ENCODE measurements at regions not wholly inside any gene's neighbourhood (a gene's known extent, or its start where the extent isn't known, plus 50 kb on each side); places are given as distances from the start of the nearest gene placed in this dataset.
"Not testable (repeated sequence)": the region's sequence is repeated elsewhere in the genome, so short reads cannot be mapped to it uniquely, and the experiment has no call there.

DNA sequence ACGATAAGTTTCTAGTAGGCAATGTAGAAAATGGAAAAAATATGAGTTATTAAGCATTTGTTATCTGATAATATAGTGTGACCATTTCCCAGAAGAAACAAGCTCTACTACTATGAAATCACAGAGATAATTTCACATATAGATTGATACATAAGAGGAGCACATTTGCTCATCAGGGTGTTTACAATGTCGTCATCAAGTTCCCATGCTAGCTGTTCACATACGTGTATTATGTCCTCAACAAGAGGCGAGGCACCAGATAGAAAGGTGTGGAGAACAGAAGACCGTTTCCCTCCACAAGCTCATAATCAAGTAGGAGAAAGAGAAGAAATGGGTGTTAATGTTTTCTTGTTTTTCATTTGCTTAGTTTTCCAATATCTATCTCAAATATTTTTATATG, 326.1 kb upstream of the ARID1B start:
- no peak for DNase-seq

DNA sequence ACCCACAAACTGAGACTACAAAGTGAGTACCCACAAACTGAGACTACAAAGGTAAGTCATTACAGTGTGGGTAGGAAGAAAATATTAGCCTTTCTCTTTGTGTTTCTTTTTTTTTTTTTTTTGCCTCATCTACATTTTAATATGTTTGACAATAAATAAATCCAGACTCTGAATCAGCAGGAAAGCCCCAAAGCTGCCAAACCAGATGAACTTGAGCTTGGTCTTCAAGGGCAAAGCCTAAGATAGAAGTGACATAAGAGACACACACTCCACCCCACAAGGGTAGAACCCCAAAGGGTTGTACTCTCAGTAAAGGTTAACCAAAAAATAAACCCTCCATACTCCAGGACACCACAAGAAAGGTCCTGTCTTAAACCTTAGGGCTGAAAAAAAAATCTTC, 326.8 kb upstream of the ARID1B start:
- DNase-seq, result no peak

DNA sequence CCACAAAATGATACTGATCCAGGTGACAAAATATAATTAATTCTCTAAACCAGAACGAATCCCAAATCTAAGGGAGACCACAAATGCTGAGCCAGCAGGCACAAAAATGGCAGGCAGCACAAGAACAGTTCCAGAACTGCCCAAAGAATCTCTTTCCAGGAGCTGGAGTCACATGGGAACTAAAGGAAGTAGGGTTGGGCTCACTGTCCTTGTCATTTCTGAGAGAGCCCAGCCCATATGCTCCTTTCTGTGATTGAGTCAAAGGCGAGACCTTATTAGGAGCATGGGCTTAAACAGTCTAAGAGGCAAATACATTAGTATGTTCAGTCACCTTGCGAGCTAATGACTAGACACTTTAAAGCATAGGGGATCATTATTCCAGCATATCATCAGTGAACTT, 327.6 kb upstream of the ARID1B start:
- no peak for DNase-seq

DNA sequence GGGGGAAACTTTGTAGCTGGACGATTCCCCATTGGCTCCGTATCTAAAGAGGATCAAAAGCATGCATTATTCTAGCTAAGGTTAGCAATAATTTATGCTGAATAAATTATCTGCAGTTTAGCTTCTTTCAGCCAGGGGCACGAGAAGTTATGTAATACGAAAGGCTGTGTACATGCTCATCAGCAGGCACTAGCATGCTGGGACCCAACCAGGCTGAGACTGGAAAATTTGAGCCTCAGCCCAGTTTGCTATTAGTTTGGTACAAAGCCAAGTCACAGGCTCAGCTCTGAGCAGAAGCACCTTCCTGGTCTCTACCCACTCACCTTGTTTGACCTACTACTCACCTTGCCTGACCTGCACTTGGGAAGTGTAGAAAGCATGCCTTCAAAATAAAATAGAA, 328.1 kb upstream of the ARID1B start:
- no peak for DNase-seq

DNA sequence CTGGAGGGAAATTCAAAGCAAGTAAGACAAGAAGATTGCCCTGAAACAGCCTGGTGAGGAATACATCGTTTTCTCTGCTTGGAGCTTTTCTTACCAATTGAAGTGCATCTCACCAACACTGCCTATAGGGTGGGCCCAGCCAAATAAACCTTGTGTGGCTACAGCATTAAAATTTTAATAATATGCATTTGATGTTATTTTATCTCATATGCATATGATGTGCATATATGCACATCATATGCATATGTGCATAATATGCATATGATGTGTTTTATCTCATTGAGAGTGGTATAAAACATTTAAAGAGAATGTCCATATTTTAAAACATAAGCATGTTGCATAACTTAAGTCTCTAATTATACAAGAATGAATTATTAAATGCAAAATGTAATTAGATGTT, 328.6 kb upstream of the ARID1B start:
- no peak for DNase-seq

DNA sequence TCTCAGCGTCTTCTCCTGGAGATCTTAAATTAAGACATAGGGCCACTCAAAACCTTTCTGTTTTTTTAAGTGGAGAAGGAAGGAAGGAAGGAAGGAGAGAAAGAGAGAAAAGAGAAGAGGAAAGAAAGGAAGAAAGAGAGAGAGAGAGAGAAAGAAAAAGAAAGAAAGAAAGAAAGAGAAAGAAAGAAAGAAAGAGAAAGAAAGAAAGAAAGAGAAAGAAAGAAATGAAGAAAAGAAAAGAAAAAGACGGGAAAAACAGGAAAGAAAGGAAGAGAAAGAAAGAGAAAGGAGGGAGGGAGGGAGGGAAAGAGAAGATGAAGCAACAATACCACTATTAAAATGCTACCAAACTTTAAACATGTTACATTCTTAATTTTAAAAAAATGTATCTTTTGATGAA, 336.5 kb upstream of the ARID1B start:
- no peak for DNase-seq

DNA sequence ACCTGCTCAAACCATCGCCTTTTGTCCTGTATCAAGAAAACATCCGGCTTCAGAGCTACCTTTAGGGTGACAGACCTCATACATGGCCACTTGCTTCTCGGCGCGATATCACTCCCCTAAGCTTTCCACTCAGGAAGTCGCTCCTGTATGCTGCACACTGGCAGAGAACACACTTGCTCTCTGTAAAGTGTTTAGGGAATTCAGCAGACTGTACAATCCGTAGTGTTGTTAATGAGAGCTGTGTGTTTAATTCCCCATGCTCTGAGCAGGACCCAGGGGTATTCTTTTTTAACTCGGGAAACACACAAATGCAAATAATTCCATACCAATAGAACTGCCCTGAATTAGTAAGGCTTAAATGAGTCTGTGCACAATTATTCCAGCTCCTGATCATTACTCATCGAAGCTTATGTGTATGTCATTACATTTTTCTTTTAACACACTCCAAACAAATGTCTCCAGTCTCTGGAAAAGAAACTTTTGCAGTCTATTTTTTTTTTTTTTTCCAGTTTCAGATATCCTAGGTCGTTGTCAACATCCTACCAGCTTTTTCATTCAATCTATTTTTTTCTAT, 338.7 kb upstream of the ARID1B start:
- DNase-seq, result no peak

DNA sequence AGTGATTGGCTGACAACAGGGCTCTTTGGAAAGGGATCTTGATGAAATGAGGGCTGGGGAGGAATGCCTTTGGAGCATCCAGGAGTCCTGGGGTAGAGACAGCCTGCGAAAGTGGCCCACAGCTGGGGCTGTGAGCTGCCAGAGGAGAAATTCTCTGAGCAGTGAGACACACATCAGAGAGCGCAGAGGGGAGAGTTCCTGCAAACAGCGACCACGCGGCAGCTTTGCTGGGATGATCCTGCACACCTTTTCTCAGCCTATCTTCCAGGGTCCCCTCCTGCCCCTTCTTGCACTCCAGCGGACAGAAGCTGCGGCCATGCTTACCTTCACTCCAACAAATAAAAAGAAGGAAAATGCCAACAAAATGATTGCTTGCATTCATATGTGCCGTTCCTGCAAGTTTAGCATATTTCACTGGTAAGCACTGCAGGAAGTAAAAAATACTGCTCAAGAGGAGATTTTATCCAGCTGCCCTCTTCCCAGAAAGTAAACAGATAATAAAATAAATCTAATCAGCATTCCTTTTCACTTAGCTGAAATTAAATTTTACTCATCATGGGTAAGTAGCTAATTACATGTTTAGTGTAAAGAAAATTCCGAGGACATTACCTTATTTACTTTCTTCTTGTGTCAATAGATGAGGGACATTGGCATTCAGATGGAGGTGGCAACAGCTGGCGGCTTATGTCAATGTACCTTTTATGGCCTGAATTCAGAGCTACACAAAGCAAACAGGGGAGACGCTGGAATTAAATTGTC, 339.9 kb upstream of the ARID1B start:
- DNase-seq, result no peak

DNA sequence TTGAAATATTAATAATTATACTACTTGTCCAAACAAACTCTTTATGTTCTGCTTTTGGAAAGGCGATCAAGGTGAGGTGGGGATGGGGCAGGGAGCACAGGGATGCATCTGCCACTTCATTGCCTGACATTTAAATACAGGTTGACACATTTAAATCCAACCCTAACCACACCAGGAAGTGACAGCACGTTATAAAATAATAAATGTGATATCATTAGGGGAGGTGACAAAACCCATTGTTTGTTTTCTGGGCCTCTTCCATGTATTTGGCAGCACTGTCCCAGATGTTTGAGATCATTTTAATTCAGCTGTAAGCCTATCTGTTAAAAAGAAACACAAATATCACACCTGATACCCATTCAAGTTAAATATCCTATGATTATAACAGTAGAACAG, 342.4 kb upstream of the ARID1B start:
- DNase-seq, result no peak

DNA sequence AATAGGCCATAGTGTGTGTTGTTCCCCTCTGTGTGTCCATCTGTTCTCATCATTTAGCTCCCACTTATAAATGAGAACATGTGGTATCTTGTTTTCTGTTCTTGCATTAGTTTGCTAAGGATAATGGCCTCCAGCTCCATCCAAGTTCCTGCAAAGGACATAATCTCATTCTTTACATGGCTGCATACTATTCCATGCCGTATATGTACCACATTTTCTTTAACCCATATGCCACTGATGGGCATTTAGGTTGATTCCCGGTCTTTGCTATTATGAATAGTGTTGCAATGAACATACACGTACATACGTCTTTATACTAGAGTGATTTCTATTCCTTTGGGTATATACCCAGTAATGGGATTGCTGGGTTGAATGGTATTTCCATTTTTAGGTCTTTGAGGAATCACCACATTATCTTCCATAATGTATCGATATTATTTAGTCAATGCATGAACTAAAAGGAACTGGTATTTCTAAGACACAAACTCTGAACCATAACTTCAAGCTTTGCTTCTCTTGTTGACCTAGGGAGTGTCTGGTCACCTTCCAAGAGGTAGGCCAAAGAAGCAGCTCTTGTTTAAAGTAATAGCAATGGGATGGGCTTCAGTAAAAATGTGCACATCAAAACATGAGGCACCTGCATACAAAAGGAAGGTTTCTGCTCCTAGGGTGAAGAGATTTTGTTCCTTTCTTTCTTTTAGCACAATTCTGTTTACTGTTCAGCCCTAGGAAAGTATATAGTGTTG, 343.0 kb upstream of the ARID1B start:
- DNase-seq, result no peak

DNA sequence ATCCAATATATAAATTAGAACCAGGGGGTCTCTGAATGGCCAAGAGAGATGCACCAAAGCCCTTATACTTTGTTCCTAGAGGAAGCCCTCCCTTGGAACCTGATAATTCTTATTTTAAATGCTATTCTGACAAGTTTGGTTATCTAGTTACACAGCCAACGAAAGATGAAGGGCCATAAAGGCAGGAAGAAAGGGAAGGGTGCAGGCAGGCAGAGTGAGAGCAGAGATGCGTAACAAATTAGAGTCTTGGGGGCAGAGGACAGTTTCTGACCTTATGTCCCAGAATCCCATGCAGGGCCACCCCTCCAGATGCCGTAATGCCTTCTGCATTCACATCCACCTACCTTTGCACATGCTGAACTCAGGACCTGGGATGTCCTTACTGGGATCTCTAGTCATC, 344.6 kb upstream of the ARID1B start:
- peak; percentile 52 for DNase-seq

DNA sequence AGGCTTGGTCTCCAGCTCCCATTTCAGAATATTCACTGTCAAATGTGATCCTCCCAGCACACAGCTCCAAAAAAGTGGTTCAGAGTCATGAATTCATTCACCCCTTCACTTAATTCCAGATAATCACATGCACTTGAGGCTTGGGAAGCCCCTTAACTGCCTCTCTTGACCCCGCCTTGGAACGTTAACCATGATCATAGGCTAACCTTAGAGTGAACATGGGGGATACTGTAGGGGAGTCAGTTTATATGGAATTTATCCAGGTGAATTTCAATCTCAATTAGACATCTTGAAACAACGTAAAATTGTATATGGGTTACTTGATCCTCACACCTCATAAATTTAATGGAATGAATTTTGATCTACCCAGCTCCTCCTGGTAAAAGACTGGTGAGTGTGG, 346.8 kb upstream of the ARID1B start:
- DNase-seq, result peak; percentile 76

DNA sequence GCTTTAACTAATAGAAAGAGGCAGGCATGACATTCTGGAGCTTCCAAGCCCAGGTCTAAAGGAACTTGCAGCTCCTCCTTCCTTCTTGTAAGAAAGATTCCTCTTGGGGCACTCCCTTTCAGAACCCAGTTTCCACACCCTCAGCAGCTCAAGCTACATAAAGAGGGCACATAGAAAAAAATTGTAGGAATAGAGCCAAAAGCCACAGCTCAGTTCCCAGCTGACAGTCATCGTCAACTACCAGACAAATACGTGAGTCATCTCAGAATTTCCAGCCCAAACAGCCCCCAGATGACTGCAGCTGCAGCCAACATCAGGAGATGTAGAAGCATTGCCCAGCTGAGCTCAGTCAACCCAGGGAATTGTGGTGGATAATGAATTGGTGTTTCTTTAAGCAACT, 349.8 kb upstream of the ARID1B start:
- DNase-seq, result no peak

DNA sequence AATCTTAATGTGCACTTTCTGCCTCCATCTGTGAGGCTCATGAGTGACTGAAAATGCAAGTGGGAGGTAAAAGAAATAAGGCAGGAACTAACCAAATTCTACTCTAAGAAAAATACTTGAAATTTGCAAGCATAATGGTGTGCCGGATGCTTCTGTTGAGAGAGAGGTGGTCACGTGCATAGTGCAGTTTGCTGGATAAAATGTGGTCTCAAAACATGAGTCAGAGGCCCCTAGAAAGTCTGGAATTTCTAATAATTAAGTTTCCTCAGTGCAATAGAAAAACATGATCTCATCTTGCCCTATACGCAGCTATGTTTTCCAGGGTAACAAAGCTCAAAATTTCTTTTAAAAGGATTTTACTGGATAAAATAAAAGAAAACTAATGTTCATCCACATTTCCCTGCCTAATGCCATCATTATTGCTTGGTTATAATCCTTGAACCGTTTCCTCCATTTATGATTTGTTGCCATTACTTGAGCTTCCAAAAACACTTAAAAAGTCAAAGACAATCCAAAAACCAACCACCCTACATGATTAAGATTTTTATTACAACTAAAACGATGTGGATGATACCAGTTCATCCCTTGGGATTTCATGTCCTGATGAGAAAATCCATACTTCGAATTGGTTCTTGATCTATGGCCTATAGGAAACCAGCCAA, 351.7 kb upstream of the ARID1B start:
- DNase-seq, result no peak

DNA sequence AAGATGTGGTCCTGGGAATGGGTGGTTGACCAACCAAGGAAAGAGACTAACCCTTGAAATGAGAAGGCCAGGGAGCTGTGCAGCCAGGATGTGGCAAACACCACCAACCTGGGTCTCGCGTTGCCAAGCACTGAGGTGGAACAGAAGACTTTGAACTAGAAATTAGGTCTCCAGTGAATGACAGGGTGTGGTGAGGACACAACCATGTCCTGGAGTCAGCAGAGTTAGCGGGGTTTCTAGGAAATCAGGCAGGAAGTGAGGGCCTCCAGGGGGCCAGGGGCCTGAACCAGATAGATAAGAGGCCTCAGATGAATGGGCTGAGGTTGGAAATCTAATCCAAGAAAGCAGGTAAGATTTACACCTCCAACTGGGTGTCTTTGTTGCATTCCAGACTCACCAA, 353.3 kb upstream of the ARID1B start:
- no peak for DNase-seq

DNA sequence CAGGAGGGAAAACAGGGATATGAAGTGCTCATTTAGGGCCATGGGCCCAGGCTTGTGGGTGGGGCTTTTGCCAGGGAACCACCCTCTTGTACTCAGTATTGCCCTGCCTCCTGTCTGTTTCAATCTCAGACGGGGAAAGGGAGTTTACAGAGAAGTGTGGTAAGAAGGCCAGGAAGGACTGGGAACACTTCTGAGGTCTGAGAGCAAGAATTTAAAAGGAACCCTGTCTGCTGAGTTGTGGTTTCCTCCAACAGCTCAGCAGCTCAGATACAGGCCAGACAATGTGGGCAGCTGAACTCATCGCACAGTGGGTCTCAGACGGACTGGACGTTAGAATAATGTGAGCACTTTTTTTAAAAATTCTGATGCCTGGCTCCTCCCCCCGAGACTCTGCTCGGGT, 354.1 kb upstream of the ARID1B start:
- DNase-seq, result no peak

DNA sequence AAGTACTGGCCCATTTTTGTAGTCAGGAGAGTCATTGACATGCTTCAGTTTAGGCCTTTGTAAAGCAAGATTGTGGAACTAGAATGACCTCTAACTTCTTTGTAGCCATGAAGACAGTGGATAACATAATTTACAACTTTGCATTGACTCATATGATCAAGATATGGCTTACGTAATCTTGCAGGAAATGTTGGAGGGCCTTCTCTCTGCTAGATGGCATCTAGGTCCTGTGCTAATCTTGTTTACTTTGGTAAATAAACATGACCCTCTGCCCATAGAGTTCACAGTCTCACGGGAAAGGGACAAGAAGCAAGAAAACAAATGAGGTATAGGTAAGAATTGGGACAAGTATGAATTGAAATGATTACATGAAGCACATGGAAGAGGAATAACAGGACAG, 355.2 kb upstream of the ARID1B start:
- no peak for DNase-seq

DNA sequence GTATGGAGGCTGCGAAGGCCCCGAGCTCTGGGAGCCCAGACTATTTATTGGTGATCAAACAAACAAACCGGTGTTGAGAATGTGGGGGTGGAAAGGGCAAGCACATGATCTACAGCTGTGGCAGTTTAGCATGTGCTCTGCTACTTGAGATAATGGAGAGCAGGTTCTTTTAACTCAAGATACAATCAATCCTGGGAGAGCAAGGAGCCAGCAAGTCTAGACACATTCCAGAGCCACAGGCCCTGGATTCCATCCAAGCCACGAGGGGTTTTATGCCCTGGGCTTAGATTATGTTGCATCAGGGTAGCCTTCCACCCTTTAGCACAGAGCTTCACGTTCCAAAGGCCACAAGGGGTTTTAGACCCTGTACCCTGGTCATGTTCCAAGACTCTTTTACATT, 355.9 kb upstream of the ARID1B start:
- not testable (repeated sequence) for DNase-seq

DNA sequence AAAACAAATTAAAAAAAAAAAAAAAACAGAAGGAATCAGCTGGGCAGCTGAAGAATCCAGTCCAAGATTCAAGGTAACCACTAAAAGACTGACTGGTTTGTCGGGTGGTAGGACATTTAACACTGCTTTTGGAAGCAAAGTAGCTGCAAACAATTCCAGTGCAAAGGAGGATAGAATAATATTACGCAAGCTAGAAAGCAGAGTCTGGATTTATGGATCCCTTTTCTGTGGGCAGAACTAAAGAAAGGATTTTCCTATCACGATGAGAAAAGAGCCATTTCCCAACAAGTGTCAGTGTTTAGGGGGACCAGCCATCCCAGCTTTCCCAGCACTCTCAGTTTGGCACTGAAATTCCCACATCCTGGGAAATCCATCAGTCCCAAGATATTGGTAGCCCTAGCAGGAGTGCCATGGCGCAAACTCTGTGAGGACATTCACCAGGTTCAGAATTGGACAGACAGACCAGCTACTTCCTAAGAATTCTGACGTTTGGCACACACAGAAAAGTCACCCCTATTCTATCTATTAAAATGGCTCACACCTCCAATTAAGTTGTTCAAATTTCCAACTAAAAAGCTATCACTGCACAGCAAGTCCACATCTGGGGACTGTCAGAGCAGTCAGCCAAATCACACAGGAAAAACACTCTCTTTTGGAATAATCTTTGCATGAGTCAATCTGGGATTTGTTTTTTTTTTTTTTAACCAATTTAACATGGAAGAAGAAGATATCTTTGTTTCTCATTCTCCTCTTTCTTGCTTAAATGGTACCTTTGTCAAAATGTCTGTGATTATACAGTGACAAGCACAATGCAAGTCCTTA, 356.8 kb upstream of the ARID1B start:
- DNase-seq, result no peak

DNA sequence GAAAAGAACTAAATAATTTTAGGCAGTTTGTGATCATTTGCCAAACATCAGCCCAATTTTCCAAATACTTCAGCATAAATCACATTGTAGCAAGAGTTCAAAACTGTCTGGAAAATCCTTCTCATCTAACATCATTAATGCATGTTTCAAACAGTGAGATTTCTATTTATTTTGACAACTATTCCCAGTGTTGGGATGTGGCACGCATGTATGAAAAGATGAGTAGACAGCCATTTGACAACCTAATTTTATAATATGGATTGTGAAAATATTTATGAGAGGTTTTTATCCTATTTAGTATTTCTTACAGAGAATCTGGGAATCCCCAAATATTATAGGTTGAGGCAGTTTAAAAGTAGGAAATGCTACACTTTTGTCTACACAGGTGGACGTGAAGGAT, 357.6 kb upstream of the ARID1B start:
- no peak for DNase-seq

DNA sequence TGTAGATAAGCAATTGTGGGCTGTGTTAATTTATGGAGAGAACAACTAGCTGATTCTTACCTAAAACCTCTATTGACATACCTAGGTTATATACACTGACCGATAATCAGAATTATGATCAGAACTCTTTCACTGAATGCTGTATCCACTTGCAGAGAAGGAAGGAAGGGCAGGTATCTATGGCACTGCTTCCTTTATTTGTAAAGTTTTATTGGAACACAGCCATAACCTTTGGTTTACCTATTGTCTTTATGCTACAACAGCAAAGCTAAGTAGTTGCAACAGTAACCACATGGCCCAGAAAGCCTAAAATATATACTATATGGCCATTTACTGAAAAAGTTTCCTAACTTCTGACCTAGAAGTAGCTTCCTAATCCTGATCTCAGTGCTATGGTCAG, 358.9 kb upstream of the ARID1B start:
- no peak for DNase-seq

DNA sequence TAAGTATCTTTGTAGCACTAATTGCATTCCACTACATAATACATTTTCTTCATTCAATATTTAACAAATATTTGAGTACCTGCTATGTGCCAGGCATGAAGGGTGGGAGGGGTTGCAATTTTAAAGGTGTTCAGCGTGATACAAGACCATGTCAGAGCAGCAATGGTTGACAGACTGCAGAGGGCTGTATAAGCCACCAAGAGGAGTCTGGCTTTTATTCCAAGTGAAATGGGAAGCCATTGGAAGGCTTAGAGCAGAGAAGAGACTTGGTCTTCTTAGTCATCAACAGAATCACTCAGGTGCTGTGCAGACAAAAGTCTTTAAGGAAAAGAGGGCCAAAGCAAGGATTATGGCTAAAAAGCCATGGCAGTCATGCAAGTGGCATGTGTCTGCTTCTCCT, 360.8 kb upstream of the ARID1B start:
- no peak for DNase-seq

Measured in renal pelvis (tissue), 1 donor.